Mammary epithelial cell (primary cell): ENCODE measurements at regions not wholly inside any gene's neighbourhood (a gene's known extent, or its start where the extent isn't known, plus 50 kb on each side); places are given as distances from the start of the nearest gene placed in this dataset.

Experiments used
- EZH2 ChIP-seq: IDR thresholded peaks from 2 replicates; pipeline ENCODE4 v1.6.1; 2012; ENCODE audit warnings: low read length, inconsistent platforms, borderline replicate concordance
- TF ChIP-seq, protein P1 (sequence below), 2 donors: IDR thresholded peaks in 1 of 2; conservative IDR thresholded peaks in 1 of 2; 2 replicates each; pipeline ENCODE4 v1.5.1; 2011 to 2012; ENCODE audit warnings: inconsistent platforms in 2 of 2, low read length in 2 of 2, mild to moderate bottlenecking in 2 of 2, control low read depth in 1 of 2, low read depth in 1 of 2; ENCODE audit not compliant: insufficient read depth in 1 of 2; ENCODE audit errors: extremely low read depth in 1 of 2

DNA sequence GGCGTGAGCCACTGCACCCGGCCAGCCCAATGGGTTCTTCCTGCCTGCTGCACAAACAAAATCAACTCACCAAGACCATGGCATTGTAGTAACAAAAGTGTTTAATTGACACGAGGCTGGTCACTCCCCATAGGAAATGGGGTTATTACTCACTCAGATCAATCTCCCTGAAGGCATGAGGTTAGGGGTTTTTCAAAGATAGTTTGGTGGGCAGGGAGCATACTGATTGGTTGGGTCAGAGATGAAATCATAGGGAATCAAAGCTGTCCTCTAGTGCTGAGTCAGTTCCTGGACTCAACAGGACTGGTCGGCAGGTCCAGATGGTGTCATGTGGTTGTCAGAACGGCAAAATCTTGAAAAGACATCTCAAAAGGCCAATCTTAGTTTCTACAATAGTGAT is 122.1 kb downstream of the TMEM17 start:
- TF ChIP-seq, protein P1, sequence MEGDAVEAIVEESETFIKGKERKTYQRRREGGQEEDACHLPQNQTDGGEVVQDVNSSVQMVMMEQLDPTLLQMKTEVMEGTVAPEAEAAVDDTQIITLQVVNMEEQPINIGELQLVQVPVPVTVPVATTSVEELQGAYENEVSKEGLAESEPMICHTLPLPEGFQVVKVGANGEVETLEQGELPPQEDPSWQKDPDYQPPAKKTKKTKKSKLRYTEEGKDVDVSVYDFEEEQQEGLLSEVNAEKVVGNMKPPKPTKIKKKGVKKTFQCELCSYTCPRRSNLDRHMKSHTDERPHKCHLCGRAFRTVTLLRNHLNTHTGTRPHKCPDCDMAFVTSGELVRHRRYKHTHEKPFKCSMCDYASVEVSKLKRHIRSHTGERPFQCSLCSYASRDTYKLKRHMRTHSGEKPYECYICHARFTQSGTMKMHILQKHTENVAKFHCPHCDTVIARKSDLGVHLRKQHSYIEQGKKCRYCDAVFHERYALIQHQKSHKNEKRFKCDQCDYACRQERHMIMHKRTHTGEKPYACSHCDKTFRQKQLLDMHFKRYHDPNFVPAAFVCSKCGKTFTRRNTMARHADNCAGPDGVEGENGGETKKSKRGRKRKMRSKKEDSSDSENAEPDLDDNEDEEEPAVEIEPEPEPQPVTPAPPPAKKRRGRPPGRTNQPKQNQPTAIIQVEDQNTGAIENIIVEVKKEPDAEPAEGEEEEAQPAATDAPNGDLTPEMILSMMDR (conservative IDR thresholded peaks at IDR 0.05 in 1 of 2, IDR thresholded peaks at IDR 0.05 in 1 of 2; ENCODE audit: extremely low read depth in 1 of 2, insufficient read depth in 1 of 2, low read depth in 1 of 2, low read length in 2 of 2), result no peak
- no peak for TF ChIP-seq EZH2
